WTC11 (cell line): ENCODE measurements at regions not wholly inside any gene's neighbourhood (a gene's known extent, or its start where the extent isn't known, plus 50 kb on each side); places are given as distances from the start of the nearest gene placed in this dataset.

Experiments
- CBFB ChIP-seq: sonication (generic); formaldehyde crosslinking; IDR thresholded peaks from 2 replicates; pipeline ENCODE4 v1.8.1; 2022; ENCODE audit warnings: mild to moderate bottlenecking, low read depth, missing genetic modification reagents
- MYBL2 ChIP-seq: sonication (generic); formaldehyde crosslinking; IDR thresholded peaks from 2 replicates; pipeline ENCODE4 v1.8.1; 2023; ENCODE audit warnings: mild to moderate bottlenecking, moderate library complexity, missing genetic modification reagents
- TEAD4 ChIP-seq: sonication (generic); formaldehyde crosslinking; IDR thresholded peaks from 2 replicates; pipeline ENCODE4 v1.8.0; 2022; ENCODE audit warnings: mild to moderate bottlenecking, missing genetic modification reagents
- TF ChIP-seq, protein P1 (sequence below): fragments of 200-600 bp; IDR thresholded peaks from 2 replicates; pipeline ENCODE4 v1.8.0; 2022; ENCODE audit warnings: antibody characterized with exemption
- TF ChIP-seq, protein P2 (sequence below): sonication (generic); formaldehyde crosslinking; IDR thresholded peaks from 2 replicates; pipeline ENCODE4 v1.8.0; 2022; ENCODE audit warnings: mild to moderate bottlenecking, missing genetic modification reagents
- TF ChIP-seq, protein P3 (sequence below): sonication (generic); formaldehyde crosslinking; IDR thresholded peaks from 2 replicates; pipeline ENCODE4 v1.8.1; 2022; ENCODE audit warnings: missing genetic modification reagents, borderline replicate concordance
- TF ChIP-seq, protein P4 (sequence below): sonication (generic); formaldehyde crosslinking; IDR thresholded peaks from 2 replicates; pipeline ENCODE4 v1.8.1; 2023; ENCODE audit warnings: mild to moderate bottlenecking, missing genetic modification reagents

DNA sequence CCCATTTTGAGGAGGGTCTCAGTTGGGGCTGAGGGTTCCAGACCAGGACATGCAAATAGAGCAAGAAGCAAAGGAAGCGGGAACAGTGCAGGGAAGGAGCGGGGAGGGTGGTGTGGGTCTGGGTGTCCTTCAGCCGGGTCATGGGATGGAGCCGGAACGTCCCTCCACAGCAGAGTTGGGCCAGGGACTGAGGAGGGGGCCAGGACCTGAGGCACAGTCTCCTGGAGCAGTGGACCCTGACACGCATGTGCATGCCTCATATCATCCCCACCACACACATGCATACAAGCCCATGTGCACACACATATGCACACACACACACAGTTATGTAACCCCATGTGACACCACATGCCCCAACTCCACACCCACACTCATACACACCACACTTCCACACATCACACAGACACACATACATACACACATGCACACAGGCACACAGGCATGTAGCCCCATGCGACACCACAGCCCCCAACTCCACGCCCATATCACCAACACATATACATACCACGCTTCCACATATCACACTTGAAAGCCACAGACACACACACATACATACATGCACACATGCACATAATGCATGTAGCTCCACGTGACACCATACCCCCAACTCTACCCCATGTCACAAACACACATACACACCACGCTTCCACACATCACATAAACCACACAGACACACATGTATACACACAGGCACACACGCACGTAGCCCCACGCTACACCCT lies 1026.6 kb downstream of the BRD1 start:
- TF ChIP-seq, protein P1, sequence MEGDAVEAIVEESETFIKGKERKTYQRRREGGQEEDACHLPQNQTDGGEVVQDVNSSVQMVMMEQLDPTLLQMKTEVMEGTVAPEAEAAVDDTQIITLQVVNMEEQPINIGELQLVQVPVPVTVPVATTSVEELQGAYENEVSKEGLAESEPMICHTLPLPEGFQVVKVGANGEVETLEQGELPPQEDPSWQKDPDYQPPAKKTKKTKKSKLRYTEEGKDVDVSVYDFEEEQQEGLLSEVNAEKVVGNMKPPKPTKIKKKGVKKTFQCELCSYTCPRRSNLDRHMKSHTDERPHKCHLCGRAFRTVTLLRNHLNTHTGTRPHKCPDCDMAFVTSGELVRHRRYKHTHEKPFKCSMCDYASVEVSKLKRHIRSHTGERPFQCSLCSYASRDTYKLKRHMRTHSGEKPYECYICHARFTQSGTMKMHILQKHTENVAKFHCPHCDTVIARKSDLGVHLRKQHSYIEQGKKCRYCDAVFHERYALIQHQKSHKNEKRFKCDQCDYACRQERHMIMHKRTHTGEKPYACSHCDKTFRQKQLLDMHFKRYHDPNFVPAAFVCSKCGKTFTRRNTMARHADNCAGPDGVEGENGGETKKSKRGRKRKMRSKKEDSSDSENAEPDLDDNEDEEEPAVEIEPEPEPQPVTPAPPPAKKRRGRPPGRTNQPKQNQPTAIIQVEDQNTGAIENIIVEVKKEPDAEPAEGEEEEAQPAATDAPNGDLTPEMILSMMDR = no peak
- TF ChIP-seq, protein P2, sequence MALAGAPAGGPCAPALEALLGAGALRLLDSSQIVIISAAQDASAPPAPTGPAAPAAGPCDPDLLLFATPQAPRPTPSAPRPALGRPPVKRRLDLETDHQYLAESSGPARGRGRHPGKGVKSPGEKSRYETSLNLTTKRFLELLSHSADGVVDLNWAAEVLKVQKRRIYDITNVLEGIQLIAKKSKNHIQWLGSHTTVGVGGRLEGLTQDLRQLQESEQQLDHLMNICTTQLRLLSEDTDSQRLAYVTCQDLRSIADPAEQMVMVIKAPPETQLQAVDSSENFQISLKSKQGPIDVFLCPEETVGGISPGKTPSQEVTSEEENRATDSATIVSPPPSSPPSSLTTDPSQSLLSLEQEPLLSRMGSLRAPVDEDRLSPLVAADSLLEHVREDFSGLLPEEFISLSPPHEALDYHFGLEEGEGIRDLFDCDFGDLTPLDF = no peak
- TF ChIP-seq, protein P3, sequence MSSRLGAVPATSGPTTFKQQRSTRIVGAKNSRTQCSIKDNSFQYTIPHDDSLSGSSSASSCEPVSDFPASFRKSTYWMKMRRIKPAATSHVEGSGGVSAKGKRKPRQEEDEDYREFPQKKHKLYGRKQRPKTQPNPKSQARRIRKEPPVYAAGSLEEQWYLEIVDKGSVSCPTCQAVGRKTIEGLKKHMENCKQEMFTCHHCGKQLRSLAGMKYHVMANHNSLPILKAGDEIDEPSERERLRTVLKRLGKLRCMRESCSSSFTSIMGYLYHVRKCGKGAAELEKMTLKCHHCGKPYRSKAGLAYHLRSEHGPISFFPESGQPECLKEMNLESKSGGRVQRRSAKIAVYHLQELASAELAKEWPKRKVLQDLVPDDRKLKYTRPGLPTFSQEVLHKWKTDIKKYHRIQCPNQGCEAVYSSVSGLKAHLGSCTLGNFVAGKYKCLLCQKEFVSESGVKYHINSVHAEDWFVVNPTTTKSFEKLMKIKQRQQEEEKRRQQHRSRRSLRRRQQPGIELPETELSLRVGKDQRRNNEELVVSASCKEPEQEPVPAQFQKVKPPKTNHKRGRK (CRISPR knock-in tag) = no peak
- TF ChIP-seq, protein P4, sequence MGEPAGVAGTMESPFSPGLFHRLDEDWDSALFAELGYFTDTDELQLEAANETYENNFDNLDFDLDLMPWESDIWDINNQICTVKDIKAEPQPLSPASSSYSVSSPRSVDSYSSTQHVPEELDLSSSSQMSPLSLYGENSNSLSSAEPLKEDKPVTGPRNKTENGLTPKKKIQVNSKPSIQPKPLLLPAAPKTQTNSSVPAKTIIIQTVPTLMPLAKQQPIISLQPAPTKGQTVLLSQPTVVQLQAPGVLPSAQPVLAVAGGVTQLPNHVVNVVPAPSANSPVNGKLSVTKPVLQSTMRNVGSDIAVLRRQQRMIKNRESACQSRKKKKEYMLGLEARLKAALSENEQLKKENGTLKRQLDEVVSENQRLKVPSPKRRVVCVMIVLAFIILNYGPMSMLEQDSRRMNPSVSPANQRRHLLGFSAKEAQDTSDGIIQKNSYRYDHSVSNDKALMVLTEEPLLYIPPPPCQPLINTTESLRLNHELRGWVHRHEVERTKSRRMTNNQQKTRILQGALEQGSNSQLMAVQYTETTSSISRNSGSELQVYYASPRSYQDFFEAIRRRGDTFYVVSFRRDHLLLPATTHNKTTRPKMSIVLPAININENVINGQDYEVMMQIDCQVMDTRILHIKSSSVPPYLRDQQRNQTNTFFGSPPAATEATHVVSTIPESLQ (CRISPR knock-in tag) = no peak
- TF ChIP-seq CBFB (CRISPR knock-in tag) (no peak), TEAD4 (no peak), MYBL2 (CRISPR knock-in tag) (no peak)
